ENCODE measurements at regions not wholly inside any gene's neighbourhood (a gene's known extent, or its start where the extent isn't known, plus 50 kb on each side); places are given as distances from the start of the nearest gene placed in this dataset.

DNA sequence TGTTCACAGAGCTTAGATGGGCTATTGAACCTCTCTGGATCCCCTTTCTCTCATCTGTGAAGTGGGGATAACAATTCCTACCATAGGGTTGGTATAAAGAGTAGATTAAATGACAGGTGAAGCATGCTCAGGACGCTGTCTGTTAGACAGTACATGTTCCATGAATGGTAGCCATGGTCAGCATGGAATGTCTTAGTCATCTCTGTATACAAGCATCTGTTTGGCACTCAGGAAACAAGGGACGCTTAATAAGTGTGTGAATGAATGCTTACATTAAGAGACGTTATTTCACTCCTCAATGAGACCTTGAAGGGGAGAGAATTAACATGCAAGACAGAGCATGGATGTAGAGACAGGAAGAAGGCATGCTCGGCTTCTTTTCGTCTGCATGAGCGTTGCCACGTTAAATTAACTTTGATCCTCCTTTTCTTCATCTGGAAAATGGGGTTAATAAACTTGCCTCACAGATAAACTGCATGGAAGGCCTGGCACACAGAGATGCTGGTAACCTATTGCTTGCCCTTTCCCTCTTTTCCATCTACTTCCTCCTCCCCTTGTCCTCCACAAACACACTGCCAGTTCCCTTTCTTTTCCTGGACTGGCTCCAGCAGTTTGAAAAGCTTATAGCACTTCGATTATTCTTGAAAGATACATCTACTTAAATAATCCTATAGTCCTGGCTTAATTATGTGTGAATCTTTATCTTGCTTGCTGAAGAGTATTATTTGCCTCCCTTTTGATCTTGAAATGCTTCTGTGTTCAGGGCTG is 267.2 kb upstream of the MTNR1B start:
- TF ChIP-seq, protein P1, sequence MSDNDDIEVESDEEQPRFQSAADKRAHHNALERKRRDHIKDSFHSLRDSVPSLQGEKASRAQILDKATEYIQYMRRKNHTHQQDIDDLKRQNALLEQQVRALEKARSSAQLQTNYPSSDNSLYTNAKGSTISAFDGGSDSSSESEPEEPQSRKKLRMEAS (IDR thresholded peaks at IDR 0.05) = no peak
- TF ChIP-seq, protein P2, sequence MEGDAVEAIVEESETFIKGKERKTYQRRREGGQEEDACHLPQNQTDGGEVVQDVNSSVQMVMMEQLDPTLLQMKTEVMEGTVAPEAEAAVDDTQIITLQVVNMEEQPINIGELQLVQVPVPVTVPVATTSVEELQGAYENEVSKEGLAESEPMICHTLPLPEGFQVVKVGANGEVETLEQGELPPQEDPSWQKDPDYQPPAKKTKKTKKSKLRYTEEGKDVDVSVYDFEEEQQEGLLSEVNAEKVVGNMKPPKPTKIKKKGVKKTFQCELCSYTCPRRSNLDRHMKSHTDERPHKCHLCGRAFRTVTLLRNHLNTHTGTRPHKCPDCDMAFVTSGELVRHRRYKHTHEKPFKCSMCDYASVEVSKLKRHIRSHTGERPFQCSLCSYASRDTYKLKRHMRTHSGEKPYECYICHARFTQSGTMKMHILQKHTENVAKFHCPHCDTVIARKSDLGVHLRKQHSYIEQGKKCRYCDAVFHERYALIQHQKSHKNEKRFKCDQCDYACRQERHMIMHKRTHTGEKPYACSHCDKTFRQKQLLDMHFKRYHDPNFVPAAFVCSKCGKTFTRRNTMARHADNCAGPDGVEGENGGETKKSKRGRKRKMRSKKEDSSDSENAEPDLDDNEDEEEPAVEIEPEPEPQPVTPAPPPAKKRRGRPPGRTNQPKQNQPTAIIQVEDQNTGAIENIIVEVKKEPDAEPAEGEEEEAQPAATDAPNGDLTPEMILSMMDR (IDR thresholded peaks at IDR 0.05; ENCODE audit: low read depth, low read length, missing input control) = no peak
- TF ChIP-seq EGR1 (IDR thresholded peaks at IDR 0.05; ENCODE audit: low read depth in 2 of 2) (no peak), JUND (IDR thresholded peaks at IDR 0.05) (no peak), RAD21 (IDR thresholded peaks at IDR 0.05) (no peak), SP1 (IDR thresholded peaks at IDR 0.05) (no peak), RXRA (IDR thresholded peaks at IDR 0.05) (no peak), YY1 (IDR thresholded peaks at IDR 0.05) (no peak)
- TF ChIP-seq, protein P3, sequence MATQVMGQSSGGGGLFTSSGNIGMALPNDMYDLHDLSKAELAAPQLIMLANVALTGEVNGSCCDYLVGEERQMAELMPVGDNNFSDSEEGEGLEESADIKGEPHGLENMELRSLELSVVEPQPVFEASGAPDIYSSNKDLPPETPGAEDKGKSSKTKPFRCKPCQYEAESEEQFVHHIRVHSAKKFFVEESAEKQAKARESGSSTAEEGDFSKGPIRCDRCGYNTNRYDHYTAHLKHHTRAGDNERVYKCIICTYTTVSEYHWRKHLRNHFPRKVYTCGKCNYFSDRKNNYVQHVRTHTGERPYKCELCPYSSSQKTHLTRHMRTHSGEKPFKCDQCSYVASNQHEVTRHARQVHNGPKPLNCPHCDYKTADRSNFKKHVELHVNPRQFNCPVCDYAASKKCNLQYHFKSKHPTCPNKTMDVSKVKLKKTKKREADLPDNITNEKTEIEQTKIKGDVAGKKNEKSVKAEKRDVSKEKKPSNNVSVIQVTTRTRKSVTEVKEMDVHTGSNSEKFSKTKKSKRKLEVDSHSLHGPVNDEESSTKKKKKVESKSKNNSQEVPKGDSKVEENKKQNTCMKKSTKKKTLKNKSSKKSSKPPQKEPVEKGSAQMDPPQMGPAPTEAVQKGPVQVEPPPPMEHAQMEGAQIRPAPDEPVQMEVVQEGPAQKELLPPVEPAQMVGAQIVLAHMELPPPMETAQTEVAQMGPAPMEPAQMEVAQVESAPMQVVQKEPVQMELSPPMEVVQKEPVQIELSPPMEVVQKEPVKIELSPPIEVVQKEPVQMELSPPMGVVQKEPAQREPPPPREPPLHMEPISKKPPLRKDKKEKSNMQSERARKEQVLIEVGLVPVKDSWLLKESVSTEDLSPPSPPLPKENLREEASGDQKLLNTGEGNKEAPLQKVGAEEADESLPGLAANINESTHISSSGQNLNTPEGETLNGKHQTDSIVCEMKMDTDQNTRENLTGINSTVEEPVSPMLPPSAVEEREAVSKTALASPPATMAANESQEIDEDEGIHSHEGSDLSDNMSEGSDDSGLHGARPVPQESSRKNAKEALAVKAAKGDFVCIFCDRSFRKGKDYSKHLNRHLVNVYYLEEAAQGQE (IDR thresholded peaks at IDR 0.05) = no peak

Data from liver (tissue), 3 donors.